GM12878 (cell line): ENCODE measurements at regions not wholly inside any gene's neighbourhood (a gene's known extent, or its start where the extent isn't known, plus 50 kb on each side); places are given as distances from the start of the nearest gene placed in this dataset.
A peak's percentile ranks its signal among the peaks of the same experiment; 100 is the strongest.

ENCODE experiments used
- ATAC-seq: fragments of 200-7000 bp; cut with Tn5 transposase; 3 replicates; pipeline ENCODE4 v1.9.1; 2020; ENCODE audit warnings: mild to moderate bottlenecking, moderate library complexity
- BruUV-seq: library from RNA; stranded (reverse); fragments of 400-500 nt; replicated peaks from 2 replicates; lab custom pipeline; 2021; lab: Mats Ljungman, UMichigan
- CTCF ChIA-PET: fragments of 300-600 bp; sonication (Branson Sonifier 250); formaldehyde crosslinking; extraction: SDS; loops from one replicate; lab custom pipeline; 2021; ENCODE audit warnings: inconsistent platforms; lab: Yijun Ruan, JAX
- POLR2A ChIA-PET: fragments of 350-600 bp; formaldehyde crosslinking; extraction: SDS; loops from one replicate; lab custom pipeline; 2021; ENCODE audit warnings: inconsistent platforms; lab: Charles Lee
- RAD21 ChIA-PET: fragments of 300-600 bp; sonication (Branson Sonifier 250); formaldehyde crosslinking; loops from one replicate; lab custom pipeline; 2023; ENCODE audit warnings: antibody characterized with exemption; ENCODE audit not compliant: unreplicated experiment; lab: Charles Lee
- SMC1A ChIA-PET: fragments of 300-600 bp; sonication (Branson Sonifier 250); formaldehyde crosslinking; loops from one replicate; lab custom pipeline; 2023; ENCODE audit not compliant: unreplicated experiment, uncharacterized antibody; lab: Charles Lee
- DNase-seq: peaks from one replicate; pipeline ENCODE4 v3.0.0-alpha.2; 2011; ENCODE audit warnings: low read depth, low spot score
- FAIRE-seq: peaks from 3 replicates; lab custom pipeline; 2011; peaks lifted over from hg19 to GRCh38; lab: Jason Lieb, UNC
- H2AFZ ChIP-seq: 2 replicates; pipeline ENCODE4 v1.6.0; 2011; ENCODE audit warnings: low read depth, low read length, control low read depth; ENCODE audit not compliant: control insufficient read depth
- H3K27ac ChIP-seq: 2 replicates; pipeline ENCODE4 v1.5.1; 2011; ENCODE audit warnings: control low read depth; ENCODE audit not compliant: control insufficient read depth, insufficient read depth
- H3K27me3 ChIP-seq, 2 experiments: replicated peaks in 1 of 2; 2 replicates each; pipeline versions ENCODE4 v1.6.0 to v1.6.1; 2011; ENCODE audit warnings: low read length in 1 of 2; ENCODE audit not compliant: control insufficient read depth in 2 of 2, insufficient read depth in 2 of 2
- H3K36me3 ChIP-seq, 2 experiments: 2 replicates each; pipeline ENCODE4 v1.5.1; 2011; ENCODE audit warnings: low read length in 1 of 2; ENCODE audit not compliant: control insufficient read depth in 2 of 2, insufficient read depth in 2 of 2
- H3K4me1 ChIP-seq: 2 replicates; pipeline ENCODE4 v1.6.1; 2011; ENCODE audit warnings: mild to moderate bottlenecking, low read length, moderate library complexity, mixed read lengths; ENCODE audit not compliant: control insufficient read depth, insufficient read depth
- H3K4me2 ChIP-seq: 2 replicates; pipeline ENCODE4 v1.6.0; 2011; ENCODE audit warnings: control low read depth; ENCODE audit not compliant: control insufficient read depth, insufficient read depth
- H3K4me3 ChIP-seq: fragments of 200-600 bp; sonication (generic); 2 replicates; pipeline ENCODE4 v1.5.1; 2016
- H3K79me2 ChIP-seq: 2 replicates; pipeline ENCODE4 v1.6.0; 2011; ENCODE audit warnings: low read length; ENCODE audit not compliant: control insufficient read depth, insufficient read depth
- H3K9ac ChIP-seq: 2 replicates; pipeline ENCODE4 v1.8.0; 2011; ENCODE audit warnings: low read length, control low read depth, mixed read lengths; ENCODE audit not compliant: control insufficient read depth, insufficient read depth
- H3K9me3 ChIP-seq: replicated peaks from 3 replicates; pipeline ENCODE4 v1.5.1; 2011; ENCODE audit warnings: mild to moderate bottlenecking, low read length; ENCODE audit not compliant: control insufficient read depth, insufficient read depth
- H4K20me1 ChIP-seq: 2 replicates; pipeline ENCODE4 v1.6.0; 2011; ENCODE audit not compliant: control insufficient read depth, insufficient read depth
- ATF7 ChIP-seq: fragments of 450-650 bp; IDR thresholded peaks from 2 replicates; pipeline ENCODE4 v1.6.1; 2016; ENCODE audit warnings: low read depth, mild to moderate bottlenecking
- CBFB ChIP-seq: IDR thresholded peaks from 2 replicates; pipeline ENCODE4 v1.6.1; 2016; ENCODE audit warnings: antibody characterized with exemption, low read depth
- CHD2 ChIP-seq: IDR thresholded peaks from 2 replicates; pipeline ENCODE4 v1.6.1; 2011; ENCODE audit warnings: low read depth, low read length, improper control_type of control experiment, borderline replicate concordance
- KDM1A ChIP-seq: fragments of 200-600 bp; sonication (generic); IDR thresholded peaks from 2 replicates; pipeline ENCODE4 v1.6.1; 2016; ENCODE audit warnings: borderline replicate concordance
- NFYA ChIP-seq: IDR thresholded peaks from 2 replicates; pipeline ENCODE4 v1.6.1; 2011; ENCODE audit warnings: low read depth, mild to moderate bottlenecking, low read length, improper control_type of control experiment, borderline replicate concordance
- RAD51 ChIP-seq: fragments of 450-650 bp; IDR thresholded peaks from 2 replicates; pipeline ENCODE4 v1.6.1; 2016; ENCODE audit warnings: moderate library complexity, mild to moderate bottlenecking, inconsistent platforms
- SUZ12 ChIP-seq: fragments of 200-600 bp; sonication (generic); IDR thresholded peaks from one replicate; pipeline ENCODE4 v1.6.1; 2018; ENCODE audit warnings: antibody characterized with exemption, mild to moderate bottlenecking; ENCODE audit not compliant: unreplicated experiment
- WGBS: methylation state at CpG from one replicate; pipeline ENCODE4 v1.1.6; 2016; ENCODE audit warnings: low lambda C conversion rate; ENCODE audit not compliant: insufficient replicate concordance, insufficient coverage; ENCODE audit errors: missing lambda C conversion rate; 5-methylcytosine and 5-hydroxymethylcytosine counted together
- in situ Hi-C: fragments of 300-500 bp; cut with MboI; formaldehyde crosslinking; loops from 9 replicates; pipeline ENCODE4 v1.14.3; 2018; ENCODE audit warnings: mixed read lengths
- intact Hi-C: fragments of 100-400 bp; cut with micrococcal nuclease; formaldehyde crosslinking; loops from one replicate; pipeline ENCODE4 v1.14.2; 2022; ENCODE audit not compliant: unreplicated experiment
- TF ChIP-seq, protein P1 (sequence below): fragments of 450-650 bp; formaldehyde crosslinking; IDR thresholded peaks from 2 replicates; pipeline ENCODE4 v1.5.0; 2022; ENCODE audit warnings: mild to moderate bottlenecking, missing genetic modification characterization
- TF ChIP-seq, protein P2 (sequence below): fragments of 450-650 bp; IDR thresholded peaks from 2 replicates; pipeline ENCODE4 v1.6.1; 2016; ENCODE audit warnings: mild to moderate bottlenecking, moderate library complexity, borderline replicate concordance
- TF ChIP-seq, protein P3 (sequence below): fragments of 150-350 bp; IDR thresholded peaks from 2 replicates; pipeline ENCODE4 v1.6.1; 2014; ENCODE audit warnings: mild to moderate bottlenecking, low read depth, low read length

DNA sequence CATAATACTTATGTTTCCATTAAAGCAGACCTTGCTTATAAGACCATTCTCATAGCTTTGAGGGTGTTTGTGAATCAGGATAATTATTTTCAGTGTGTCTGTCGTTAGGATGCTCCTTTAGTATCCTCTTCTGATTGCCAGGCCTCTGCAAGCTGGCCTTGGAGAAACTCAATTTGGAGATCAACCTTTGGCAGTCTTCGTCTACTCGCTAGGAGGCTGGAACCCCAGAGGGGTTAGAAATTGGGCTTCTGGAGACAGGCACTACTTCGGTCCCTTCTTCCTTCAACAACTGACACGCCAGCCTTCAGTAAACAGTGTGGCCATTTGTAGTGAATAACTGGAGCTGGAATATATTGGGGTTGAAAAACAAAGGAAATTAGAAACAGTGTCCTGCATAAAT lies 100.8 kb upstream of the CITED2 start (continued):
- TF ChIP-seq, protein P1, sequence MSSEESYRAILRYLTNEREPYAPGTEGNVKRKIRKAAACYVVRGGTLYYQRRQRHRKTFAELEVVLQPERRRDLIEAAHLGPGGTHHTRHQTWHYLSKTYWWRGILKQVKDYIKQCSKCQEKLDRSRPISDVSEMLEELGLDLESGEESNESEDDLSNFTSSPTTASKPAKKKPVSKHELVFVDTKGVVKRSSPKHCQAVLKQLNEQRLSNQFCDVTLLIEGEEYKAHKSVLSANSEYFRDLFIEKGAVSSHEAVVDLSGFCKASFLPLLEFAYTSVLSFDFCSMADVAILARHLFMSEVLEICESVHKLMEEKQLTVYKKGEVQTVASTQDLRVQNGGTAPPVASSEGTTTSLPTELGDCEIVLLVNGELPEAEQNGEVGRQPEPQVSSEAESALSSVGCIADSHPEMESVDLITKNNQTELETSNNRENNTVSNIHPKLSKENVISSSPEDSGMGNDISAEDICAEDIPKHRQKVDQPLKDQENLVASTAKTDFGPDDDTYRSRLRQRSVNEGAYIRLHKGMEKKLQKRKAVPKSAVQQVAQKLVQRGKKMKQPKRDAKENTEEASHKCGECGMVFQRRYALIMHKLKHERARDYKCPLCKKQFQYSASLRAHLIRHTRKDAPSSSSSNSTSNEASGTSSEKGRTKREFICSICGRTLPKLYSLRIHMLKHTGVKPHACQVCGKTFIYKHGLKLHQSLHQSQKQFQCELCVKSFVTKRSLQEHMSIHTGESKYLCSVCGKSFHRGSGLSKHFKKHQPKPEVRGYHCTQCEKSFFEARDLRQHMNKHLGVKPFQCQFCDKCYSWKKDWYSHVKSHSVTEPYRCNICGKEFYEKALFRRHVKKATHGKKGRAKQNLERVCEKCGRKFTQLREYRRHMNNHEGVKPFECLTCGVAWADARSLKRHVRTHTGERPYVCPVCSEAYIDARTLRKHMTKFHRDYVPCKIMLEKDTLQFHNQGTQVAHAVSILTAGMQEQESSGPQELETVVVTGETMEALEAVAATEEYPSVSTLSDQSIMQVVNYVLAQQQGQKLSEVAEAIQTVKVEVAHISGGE: no peak

DNA sequence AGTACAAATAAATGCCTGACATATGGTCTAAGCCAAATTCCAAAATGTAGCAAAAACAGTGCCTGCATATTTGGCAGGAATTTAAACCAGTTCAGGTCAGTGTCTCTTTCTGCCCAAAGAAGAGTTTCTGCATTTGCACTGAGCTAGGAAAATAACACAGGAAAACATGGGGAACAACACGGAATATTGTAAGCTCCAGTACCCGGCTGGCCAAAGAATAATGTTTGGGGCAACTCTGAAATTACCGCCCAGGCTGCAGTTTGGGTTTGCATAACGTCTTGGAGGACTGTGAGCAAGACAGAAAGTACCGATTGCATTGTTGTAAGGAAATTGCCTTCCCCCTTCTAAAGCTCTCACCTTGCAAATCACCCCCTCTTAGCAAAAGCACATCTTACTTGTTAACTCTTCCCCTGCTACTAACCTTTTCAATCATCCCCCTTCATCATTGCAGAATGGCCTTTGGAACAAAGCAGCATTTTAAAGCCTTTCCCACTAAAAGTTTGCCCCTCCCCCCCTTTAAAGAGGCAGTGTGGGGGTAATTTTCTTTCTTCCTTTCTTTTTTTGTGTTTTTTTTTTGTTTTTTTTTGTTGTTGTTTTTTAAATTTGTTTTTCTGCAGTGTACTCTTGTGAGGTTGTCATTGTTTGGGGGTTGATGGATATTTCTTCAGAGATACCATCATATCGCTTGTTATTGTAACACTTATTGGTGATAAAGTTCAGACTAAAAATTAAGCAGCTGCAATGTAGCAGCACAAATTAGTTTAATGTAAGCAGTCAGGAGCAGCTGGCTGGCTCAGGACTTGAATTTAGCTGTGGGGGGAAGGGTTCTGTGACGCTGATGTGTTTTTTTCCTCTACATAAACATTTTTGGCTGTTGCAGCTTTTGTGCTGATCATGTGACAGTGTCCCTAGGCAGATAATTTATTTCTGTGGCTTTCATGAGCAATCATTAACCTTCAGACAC lies 100.0 kb upstream of the CITED2 start:
- BruUV-seq: no TSS peak
- no peak overlapping the region for H3K4me3 ChIP-seq
- ATAC-seq: peak; percentile 95
- H3K27ac ChIP-seq: no peak overlapping the region
- H3K36me3 ChIP-seq: no peaks in the 10 kb centered on the region
- ChIA-PET SMC1A (interaction anchor here (0.6 to 2.9 kb wide), 12 partner anchors 13 to 1078 kb away, joined by 3 to 12 read pairs (median 3); no protein-coding TSS in a partner anchor), CTCF (interaction anchor here (0.6 to 1.3 kb wide), 10 partner anchors 14 to 1447 kb away, joined by 3 to 5 read pairs (median 3); no protein-coding TSS in a partner anchor), POLR2A (no interaction called here), RAD21 (interaction anchor here (0.6 to 2.5 kb wide), 6 partner anchors 25 to 105 kb away, joined by 3 to 16 read pairs (median 6); partner anchors contain the start of gene CITED2)
- no peak overlapping the region; the same call in 1 of the 2 replicates for H3K4me2 ChIP-seq
- H3K9ac ChIP-seq: no peak overlapping the region
- peak overlapping the region; percentile 2; the same call in 1 of the 2 replicates for H2AFZ ChIP-seq
- H3K4me1 ChIP-seq: no peaks in the 10 kb centered on the region
- in situ Hi-C loops: no loop called here
- no peaks in the 10 kb centered on the region for H4K20me1 ChIP-seq
- H3K27me3 ChIP-seq: no peaks in the 10 kb centered on the region
- H3K9me3 ChIP-seq: no peaks in the 10 kb centered on the region
- intact Hi-C loops: loop anchor here (1.0 kb wide), 1 partner anchor 41 kb away; no protein-coding TSS in a partner anchor
- no peaks in the 10 kb centered on the region for H3K79me2 ChIP-seq
- no peak for FAIRE-seq
- WGBS: 21% methylated on average over 7 of the region's 7 CpGs
- DNase-seq: no peak
- TF ChIP-seq NFYA (no peak), CHD2 (0 out of 2 replicates have a peak, but pooled peaks have one; percentile 9), KDM1A (no peak), ATF7 (no peak), CBFB (no peak), RAD51 (peak; percentile 74; the same call in 1 of the 2 replicates), SUZ12 (no peak)
- TF ChIP-seq, protein P2, sequence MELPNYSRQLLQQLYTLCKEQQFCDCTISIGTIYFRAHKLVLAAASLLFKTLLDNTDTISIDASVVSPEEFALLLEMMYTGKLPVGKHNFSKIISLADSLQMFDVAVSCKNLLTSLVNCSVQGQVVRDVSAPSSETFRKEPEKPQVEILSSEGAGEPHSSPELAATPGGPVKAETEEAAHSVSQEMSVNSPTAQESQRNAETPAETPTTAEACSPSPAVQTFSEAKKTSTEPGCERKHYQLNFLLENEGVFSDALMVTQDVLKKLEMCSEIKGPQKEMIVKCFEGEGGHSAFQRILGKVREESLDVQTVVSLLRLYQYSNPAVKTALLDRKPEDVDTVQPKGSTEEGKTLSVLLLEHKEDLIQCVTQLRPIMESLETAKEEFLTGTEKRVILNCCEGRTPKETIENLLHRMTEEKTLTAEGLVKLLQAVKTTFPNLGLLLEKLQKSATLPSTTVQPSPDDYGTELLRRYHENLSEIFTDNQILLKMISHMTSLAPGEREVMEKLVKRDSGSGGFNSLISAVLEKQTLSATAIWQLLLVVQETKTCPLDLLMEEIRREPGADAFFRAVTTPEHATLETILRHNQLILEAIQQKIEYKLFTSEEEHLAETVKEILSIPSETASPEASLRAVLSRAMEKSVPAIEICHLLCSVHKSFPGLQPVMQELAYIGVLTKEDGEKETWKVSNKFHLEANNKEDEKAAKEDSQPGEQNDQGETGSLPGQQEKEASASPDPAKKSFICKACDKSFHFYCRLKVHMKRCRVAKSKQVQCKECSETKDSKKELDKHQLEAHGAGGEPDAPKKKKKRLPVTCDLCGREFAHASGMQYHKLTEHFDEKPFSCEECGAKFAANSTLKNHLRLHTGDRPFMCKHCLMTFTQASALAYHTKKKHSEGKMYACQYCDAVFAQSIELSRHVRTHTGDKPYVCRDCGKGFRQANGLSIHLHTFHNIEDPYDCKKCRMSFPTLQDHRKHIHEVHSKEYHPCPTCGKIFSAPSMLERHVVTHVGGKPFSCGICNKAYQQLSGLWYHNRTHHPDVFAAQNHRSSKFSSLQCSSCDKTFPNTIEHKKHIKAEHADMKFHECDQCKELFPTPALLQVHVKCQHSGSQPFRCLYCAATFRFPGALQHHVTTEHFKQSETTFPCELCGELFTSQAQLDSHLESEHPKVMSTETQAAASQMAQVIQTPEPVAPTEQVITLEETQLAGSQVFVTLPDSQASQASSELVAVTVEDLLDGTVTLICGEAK: no peak
- TF ChIP-seq, protein P3, sequence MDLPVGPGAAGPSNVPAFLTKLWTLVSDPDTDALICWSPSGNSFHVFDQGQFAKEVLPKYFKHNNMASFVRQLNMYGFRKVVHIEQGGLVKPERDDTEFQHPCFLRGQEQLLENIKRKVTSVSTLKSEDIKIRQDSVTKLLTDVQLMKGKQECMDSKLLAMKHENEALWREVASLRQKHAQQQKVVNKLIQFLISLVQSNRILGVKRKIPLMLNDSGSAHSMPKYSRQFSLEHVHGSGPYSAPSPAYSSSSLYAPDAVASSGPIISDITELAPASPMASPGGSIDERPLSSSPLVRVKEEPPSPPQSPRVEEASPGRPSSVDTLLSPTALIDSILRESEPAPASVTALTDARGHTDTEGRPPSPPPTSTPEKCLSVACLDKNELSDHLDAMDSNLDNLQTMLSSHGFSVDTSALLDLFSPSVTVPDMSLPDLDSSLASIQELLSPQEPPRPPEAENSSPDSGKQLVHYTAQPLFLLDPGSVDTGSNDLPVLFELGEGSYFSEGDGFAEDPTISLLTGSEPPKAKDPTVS: no peak
